ENCODE measurements at regions not wholly inside any gene's neighbourhood (a gene's known extent, or its start where the extent isn't known, plus 50 kb on each side); places are given as distances from the start of the nearest gene placed in this dataset.

DNA sequence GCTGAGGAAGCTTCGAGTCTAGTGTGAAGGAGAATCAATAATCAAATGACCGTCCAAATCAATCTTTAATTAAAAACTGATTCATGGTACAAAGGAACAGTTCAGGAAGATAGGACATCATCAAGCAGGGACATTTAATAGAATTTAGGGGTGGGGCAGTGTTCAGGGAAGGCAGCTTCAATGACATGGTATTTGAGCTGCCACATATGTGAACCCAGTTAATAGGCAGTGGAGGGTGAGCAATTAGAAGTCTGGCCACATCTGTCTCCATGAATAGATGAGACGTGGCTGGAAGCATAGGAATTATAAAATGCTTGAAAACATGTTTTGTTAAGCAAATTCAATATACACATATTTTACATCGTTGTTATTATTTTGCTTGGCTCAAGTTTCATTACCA is 362.7 kb downstream of the PRDM2 start:
- TF ChIP-seq, protein P1, sequence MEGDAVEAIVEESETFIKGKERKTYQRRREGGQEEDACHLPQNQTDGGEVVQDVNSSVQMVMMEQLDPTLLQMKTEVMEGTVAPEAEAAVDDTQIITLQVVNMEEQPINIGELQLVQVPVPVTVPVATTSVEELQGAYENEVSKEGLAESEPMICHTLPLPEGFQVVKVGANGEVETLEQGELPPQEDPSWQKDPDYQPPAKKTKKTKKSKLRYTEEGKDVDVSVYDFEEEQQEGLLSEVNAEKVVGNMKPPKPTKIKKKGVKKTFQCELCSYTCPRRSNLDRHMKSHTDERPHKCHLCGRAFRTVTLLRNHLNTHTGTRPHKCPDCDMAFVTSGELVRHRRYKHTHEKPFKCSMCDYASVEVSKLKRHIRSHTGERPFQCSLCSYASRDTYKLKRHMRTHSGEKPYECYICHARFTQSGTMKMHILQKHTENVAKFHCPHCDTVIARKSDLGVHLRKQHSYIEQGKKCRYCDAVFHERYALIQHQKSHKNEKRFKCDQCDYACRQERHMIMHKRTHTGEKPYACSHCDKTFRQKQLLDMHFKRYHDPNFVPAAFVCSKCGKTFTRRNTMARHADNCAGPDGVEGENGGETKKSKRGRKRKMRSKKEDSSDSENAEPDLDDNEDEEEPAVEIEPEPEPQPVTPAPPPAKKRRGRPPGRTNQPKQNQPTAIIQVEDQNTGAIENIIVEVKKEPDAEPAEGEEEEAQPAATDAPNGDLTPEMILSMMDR (IDR thresholded peaks at IDR 0.05): no peak

DNA sequence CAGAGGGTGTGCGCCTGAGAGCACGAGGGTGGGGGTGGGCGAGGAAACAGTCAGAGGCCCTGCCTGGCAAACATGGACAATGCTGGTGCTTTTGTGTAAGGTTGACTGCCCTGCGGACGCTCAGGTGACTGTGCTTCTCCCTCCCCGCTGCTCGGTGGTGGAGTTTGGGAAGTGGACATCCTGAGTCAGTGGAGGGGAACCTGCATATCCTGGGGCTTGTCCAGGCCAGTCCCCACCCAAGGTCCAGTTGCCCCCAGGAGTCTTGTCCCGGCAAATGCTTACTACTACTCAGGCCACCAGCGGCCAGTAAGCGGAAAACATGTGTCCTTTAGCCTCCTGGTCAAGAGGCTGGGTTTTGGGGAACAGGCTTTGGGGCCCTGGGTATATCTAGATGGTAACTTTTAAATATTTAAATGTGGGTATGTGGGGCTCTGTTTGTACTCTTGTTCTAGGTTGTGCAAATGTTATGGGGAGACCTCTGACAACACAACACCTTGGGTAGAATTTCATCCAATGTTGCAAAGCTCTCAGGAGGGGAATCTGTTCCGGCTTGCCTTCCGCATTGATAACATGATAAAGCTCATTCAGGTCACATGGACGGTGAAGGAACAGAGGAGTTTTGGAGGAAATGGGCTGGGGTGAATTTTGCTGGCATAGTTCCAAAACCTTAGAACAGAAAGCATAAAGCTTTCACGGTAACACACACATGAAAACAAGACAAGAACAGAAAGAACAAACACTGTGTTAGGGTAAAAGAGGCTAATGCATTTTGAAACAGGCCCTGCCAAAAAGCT is 364.9 kb downstream of the PRDM2 start:
- TF ChIP-seq, protein P1 (IDR thresholded peaks at IDR 0.05): no peak

GRCh38 chr1:14065486-14065885 is 365.5 kb downstream of the PRDM2 start:
- TF ChIP-seq, protein P1 (IDR thresholded peaks at IDR 0.05): no peak

- TF ChIP-seq, protein P1 (IDR thresholded peaks at IDR 0.05): no peak
These were observed 367.0 kb downstream of the PRDM2 start for GRCh38 chr1:14067036-14067435.

- TF ChIP-seq, protein P1 (IDR thresholded peaks at IDR 0.05): no peak
These were observed 367.7 kb downstream of the PRDM2 start for GRCh38 chr1:14067711-14068110.

- TF ChIP-seq, protein P1 (IDR thresholded peaks at IDR 0.05): no peak
These were observed 371.6 kb downstream of the PRDM2 start for GRCh38 chr1:14071581-14071980.

DNA sequence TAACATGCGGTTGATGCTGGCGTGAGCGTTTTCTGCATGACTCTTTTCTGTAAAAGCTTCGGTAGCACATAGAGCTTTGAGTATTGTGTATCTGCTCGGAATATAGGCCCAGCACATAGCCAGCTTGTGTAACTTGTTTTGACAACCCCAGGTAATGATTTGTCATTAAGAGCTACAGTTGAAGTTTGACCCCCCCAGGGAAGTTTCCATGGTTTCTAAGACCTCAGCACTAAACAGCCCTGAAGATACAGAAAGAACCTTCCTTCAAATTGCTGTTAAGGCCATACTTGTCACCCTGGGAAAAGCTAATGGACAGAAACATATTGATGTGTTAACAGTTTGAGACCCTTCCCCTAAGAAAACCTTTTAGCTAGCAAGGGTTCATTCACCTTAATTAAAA is 380.7 kb downstream of the PRDM2 start:
- TF ChIP-seq, protein P1 (IDR thresholded peaks at IDR 0.05): no peak

Measured in LNCAP (cell line).